ENCODE measurements at regions not wholly inside any gene's neighbourhood (a gene's known extent, or its start where the extent isn't known, plus 50 kb on each side); places are given as distances from the start of the nearest gene placed in this dataset.
"Not testable (repeated sequence)": the region's sequence is repeated elsewhere in the genome, so short reads cannot be mapped to it uniquely, and the experiment has no call there.

DNA sequence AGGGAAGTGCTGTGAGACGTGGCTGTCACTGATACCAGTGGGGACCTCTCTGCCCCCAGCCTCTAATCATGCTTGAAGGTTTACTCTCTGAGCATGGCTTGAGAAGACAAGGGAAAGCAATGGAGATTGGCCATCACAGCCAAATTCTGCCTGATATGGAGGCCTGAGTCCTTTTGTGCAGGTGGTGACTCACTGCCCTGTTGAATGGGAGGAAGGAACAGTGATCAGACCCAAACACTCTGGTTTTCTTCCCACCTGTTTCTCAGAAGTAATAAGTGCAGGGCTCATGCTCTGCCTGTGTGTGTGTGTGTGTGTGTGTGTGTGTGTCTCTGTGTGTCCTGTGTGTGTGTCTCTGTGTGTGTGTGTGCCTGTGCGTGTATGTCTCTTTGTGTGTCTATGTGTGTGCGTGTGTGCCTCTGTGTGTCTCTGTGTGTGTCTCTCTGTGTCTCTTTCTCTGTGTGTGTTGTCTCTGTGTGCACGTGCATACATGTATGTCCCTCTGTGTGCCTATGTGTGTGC lies 240.6 kb upstream of the PLGLB1 start:
- ATAC-seq: peak in 2 of 4 donors; percentile 27 to 51
- no CpG with 5 or more reads among the region's 4 CpGs for WGBS (ENCODE audit: insufficient coverage, low coverage, low lambda C conversion rate, missing lambda C conversion rate)
- DNase-seq; H3K4me3 ChIP-seq; H3K4me1 ChIP-seq; H3K27me3 ChIP-seq; H3K27ac ChIP-seq; intact Hi-C loops (cut with DNase I); H3K9me3 ChIP-seq; H3K36me3 ChIP-seq: not testable (repeated sequence)

DNA sequence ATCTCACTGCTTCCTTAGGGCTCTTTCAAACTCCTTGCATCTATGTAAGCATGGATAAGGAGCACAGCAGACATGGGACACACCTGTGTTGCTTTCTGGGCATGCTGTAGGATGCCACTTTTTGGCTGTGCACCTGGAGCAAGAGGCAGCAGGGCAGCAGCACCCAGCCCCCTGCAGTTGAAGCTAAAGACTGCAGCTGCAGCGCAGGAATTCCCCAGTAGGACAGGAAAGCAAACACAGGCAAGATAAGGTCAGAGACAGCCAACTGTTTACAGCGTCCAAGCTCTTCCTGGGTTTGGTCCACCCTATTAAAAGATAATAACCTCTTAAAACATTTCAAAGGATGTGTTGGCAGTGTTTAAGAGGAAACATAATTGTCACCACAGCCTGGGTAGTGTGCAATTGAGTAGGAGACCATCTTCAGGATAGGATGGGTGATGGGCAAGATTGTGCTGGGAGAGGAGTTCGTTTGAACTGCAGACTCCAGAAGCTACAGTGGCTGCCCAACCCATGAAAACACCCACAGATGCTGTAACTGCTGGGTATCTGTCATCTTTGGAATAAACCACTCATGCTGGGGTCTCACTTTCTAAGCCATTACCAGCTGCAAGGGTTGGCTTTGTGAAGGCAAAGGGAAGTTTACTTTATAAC lies 242.3 kb upstream of the PLGLB1 start:
- intact Hi-C loops (cut with DNase I); H3K36me3 ChIP-seq; H3K4me3 ChIP-seq; H3K27me3 ChIP-seq; H3K4me1 ChIP-seq; H3K9me3 ChIP-seq; DNase-seq; H3K27ac ChIP-seq: not testable (repeated sequence)
- TF ChIP-seq, protein P1, sequence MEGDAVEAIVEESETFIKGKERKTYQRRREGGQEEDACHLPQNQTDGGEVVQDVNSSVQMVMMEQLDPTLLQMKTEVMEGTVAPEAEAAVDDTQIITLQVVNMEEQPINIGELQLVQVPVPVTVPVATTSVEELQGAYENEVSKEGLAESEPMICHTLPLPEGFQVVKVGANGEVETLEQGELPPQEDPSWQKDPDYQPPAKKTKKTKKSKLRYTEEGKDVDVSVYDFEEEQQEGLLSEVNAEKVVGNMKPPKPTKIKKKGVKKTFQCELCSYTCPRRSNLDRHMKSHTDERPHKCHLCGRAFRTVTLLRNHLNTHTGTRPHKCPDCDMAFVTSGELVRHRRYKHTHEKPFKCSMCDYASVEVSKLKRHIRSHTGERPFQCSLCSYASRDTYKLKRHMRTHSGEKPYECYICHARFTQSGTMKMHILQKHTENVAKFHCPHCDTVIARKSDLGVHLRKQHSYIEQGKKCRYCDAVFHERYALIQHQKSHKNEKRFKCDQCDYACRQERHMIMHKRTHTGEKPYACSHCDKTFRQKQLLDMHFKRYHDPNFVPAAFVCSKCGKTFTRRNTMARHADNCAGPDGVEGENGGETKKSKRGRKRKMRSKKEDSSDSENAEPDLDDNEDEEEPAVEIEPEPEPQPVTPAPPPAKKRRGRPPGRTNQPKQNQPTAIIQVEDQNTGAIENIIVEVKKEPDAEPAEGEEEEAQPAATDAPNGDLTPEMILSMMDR (IDR thresholded peaks at IDR 0.05): peak in 1 of 4 donors; percentile 14
- ATAC-seq: peak; percentile 82 to 92 (median 89)
- no CpG with 5 or more reads among the region's 3 CpGs for WGBS (ENCODE audit: insufficient coverage, low coverage, low lambda C conversion rate, missing lambda C conversion rate)

DNA sequence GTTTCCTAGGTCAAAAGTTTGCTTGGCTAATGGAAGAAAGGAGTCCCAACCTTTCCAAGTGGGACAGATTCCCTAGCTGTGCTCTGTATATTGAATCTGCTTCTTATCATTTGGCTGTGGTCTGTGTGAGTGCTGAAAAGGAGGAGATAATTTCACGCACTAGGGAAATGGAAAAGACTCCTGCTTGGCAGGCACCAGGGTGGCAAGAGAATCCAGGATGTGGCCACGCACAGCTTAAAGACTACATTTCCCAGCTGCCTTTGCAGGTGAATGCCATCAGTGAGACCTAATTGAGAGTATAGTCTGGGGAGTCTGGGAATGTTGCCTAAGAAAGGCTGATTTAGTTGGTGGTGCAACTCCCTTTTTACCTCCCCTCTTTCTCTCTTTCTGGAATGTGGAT lies 253.5 kb upstream of the PLGLB1 start:
- H3K4me3 ChIP-seq; H3K9me3 ChIP-seq; H3K27me3 ChIP-seq; H3K27ac ChIP-seq; H3K4me1 ChIP-seq; DNase-seq; intact Hi-C loops (cut with DNase I); H3K36me3 ChIP-seq: not testable (repeated sequence)
- WGBS (ENCODE audit: insufficient coverage, low coverage, low lambda C conversion rate, missing lambda C conversion rate): 11% methylated on average over 2 of the region's 2 CpGs
- peak; percentile 42 to 60 (median 48) for ATAC-seq

DNA sequence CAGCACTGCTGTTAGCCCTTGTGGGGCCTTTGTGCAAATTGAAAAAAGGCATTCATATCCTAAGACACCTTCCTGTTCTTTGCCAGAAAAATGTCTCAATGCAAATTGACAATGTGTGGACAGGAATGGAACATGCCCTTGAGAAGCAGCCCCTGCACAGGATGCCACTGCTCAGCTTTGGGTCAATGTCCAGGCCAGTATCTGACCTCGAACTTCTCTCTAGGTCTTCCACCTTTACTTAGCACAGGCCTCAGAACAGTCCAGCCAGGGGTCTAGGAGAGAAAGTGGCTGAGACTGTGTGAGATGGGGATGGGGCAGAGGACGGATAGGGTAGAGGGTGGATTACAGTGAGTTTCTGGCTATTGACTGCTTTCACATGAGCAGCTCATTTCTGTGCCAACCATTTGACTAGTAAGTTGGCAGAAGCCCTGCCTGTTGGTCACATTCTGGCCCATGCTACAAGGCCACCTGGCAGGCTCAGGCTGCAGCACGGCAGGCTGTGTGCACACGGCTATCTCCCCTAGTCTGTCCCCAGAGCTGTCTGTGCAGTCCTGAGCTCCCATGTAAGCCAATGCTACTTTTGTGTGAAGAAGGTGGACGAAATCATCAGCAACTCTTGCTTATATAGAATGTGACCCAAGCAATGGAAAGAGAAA lies 254.5 kb upstream of the PLGLB1 start:
- DNase-seq: peak in 2 of 3 donors; percentile 46 to 55

DNA sequence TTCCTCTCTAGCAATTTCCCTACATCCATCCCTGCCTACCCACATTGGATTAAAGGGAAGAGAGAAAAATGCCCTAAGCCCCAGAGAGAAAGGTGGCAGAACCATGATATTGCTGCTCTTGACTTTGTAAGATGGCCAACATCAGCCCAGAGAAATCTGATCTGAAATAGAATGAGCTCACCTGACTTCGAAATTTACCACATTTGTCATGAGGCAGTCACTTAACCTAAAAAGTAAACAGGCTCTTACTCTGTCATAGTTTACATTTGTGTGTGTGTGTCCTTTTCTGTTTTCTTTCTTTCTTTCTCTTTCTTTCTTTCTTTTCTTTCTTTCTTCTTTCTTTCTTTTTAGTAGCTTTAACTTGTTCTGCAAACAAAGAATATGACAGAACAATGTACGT lies 255.0 kb upstream of the PLGLB1 start:
- H3K9me3 ChIP-seq; H3K27me3 ChIP-seq; ATAC-seq; intact Hi-C loops (cut with DNase I); H3K27ac ChIP-seq; DNase-seq; H3K36me3 ChIP-seq; H3K4me1 ChIP-seq; H3K4me3 ChIP-seq: not testable (repeated sequence)
- WGBS (ENCODE audit: insufficient coverage, low coverage, low lambda C conversion rate, missing lambda C conversion rate): 67% methylated on average over 1 of the region's 2 CpGs

More for the DNA sequence above, 254.5 kb upstream of the PLGLB1 start:
- H3K27ac ChIP-seq; H3K4me1 ChIP-seq; H3K4me3 ChIP-seq; H3K36me3 ChIP-seq; intact Hi-C loops (cut with DNase I); H3K9me3 ChIP-seq; H3K27me3 ChIP-seq: not testable (repeated sequence)
- WGBS (ENCODE audit: insufficient coverage, low coverage, low lambda C conversion rate, missing lambda C conversion rate): 26% methylated on average over 4 of the region's 5 CpGs
- ATAC-seq: peak; percentile 91 to 96 (median 95)

DNA sequence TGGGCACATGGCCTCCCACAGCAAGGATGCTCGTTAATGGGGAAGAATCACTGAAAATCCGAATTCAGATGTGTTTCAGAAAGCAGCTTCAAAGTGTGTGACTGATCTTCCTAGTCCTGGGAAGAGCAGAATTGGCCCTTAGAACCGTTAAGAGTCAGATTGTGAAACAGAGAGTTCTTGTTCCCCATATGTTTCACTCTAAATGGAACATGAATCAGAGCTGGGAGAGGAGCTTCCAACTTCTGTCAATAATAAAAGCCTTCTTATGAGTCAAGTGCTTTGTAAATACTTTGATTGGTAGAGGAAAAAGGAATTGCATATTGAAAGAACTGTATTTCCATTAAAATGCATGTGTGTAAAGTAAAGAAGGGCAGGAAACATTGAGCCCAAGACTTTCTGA lies 256.1 kb upstream of the PLGLB1 start:
- WGBS (ENCODE audit: insufficient coverage, low coverage, low lambda C conversion rate, missing lambda C conversion rate): no CpG with 5 or more reads among the region's 3 CpGs
- H3K4me1 ChIP-seq; ATAC-seq; H3K36me3 ChIP-seq; intact Hi-C loops (cut with DNase I); H3K27ac ChIP-seq; DNase-seq; H3K4me3 ChIP-seq; H3K27me3 ChIP-seq; H3K9me3 ChIP-seq: not testable (repeated sequence)

DNA sequence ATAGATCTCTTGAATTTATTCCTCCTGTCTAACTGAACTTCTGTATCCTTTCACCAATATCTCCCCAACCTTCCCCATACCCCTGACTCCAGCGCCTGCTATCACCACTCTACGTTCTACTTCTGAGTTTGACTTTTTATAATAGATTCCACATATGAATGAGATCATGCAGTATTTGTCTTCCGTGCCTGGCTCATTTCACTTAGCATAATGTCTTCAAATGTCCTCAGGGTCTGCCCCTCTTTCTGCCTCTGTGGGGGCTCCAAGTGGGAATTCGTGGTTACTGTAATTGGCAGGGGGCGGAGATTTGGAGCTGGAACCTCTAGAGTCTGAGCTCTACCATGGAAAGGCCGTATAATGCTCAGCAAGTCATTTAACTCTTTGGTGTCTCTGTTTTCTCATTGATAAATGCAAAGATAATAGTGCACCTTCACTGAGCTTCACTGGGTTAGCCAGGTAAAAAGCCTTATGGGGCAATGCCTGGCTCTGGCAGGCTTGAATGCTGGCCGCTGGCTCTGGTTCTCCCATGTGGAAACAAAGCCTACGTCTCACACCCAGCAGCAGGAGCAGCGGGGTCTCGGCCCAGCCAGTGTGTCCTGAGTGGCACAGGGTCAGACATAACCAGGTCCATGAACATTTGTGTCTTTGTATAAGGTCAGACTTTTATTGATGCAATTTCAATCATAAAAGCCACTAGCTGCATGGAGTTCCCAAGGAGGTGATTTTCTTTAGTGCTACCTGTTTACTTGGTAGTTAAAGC lies 259.1 kb upstream of the PLGLB1 start:
- H3K4me3 ChIP-seq; ATAC-seq; DNase-seq; H3K36me3 ChIP-seq; H3K27ac ChIP-seq; H3K9me3 ChIP-seq; intact Hi-C loops (cut with DNase I); H3K4me1 ChIP-seq; H3K27me3 ChIP-seq: not testable (repeated sequence)
- no CpG with 5 or more reads among the region's 10 CpGs for WGBS (ENCODE audit: insufficient coverage, low coverage, low lambda C conversion rate, missing lambda C conversion rate)

DNA sequence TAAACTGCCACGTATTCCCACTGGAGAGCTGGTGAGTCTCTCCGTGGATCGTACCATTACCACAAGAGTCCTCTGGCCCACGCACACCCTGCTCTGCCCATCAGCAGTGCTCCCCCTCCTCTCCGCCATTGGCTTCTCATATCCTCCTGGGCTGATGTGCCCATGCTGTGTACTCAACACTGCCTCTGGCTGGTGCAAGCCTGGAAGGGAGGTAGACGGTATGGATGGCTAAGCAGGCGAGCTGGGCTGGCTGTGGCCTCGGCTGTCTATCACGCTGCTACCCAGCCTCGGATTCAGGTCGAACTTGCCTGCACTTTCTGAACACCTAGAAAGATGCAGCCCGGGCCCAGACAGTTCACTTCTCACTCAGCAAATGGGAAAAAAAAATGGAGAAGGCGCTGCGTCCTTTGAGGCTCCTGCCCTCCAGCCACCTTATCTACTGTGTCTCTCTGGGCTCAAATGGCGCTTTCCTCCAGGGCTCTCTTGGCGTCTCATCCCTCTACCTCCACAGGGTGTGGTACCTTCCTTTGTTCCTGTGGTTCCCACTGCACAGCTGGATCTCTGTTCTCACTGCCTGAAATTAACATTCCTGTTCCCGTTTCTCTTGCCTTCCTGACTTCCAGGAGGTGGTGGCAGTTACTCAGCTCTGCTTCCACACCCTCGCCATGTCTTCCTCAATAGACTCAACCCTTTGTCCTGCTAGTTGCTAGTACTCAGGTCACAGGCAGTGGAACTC lies 262.3 kb upstream of the PLGLB1 start:
- intact Hi-C loops (cut with DNase I); H3K27me3 ChIP-seq; H3K9me3 ChIP-seq; H3K36me3 ChIP-seq; H3K4me1 ChIP-seq; DNase-seq; ATAC-seq; H3K4me3 ChIP-seq; H3K27ac ChIP-seq: not testable (repeated sequence)
- 83% methylated on average over 13 of the region's 18 CpGs for WGBS (ENCODE audit: insufficient coverage, low coverage, low lambda C conversion rate, missing lambda C conversion rate)

DNA sequence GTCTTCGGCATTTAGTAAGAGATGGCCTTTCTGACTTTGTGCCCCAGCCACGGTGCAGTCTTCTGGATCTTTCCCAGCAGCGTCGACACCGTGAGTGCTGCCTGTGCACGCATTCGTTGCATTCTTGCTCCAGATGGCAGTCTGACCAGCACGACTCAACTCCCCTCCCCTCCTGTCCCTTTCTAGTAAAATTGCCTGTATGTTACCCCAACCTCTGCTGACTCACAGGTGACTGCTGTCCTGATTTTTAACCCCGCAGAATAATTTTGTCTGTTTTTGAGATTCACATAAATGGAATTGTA lies 262.8 kb upstream of the PLGLB1 start:
- H3K36me3 ChIP-seq; H3K27me3 ChIP-seq; DNase-seq; H3K4me1 ChIP-seq; H3K9me3 ChIP-seq; ATAC-seq; H3K4me3 ChIP-seq; H3K27ac ChIP-seq; intact Hi-C loops (cut with DNase I): not testable (repeated sequence)
- WGBS (ENCODE audit: insufficient coverage, low coverage, low lambda C conversion rate, missing lambda C conversion rate): 100% methylated on average over 1 of the region's 9 CpGs

DNA sequence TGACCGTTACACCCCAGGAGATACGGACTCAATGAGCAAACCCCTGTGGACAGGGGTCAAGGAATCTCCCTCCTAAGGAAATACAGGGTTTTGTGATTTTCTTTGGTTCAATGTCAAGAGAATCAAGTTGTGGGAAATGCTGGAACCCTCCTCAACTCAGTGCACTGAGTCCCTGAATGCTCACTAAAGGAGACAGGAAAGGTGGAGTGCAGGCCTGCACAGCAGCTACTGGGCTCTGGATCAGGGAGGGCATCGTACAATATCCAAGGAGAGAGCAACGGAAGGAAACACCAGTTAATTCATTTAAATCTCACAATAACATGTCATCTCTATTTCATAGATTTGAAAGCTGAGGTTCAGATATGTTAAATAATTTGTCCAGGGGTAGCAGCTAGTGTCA lies 263.5 kb upstream of the PLGLB1 start:
- H3K4me1 ChIP-seq; H3K4me3 ChIP-seq; intact Hi-C loops (cut with DNase I); DNase-seq; H3K27me3 ChIP-seq; H3K9me3 ChIP-seq; H3K36me3 ChIP-seq; H3K27ac ChIP-seq: not testable (repeated sequence)
- ATAC-seq: peak; percentile 49 to 66 (median 58)
- WGBS (ENCODE audit: insufficient coverage, low coverage, low lambda C conversion rate, missing lambda C conversion rate): 67% methylated on average over 3 of the region's 4 CpGs

Data from right lobe of liver (tissue), 6 donors.